ENCODE measurements at regions not wholly inside any gene's neighbourhood (a gene's known extent, or its start where the extent isn't known, plus 50 kb on each side); places are given as distances from the start of the nearest gene placed in this dataset.

DNA sequence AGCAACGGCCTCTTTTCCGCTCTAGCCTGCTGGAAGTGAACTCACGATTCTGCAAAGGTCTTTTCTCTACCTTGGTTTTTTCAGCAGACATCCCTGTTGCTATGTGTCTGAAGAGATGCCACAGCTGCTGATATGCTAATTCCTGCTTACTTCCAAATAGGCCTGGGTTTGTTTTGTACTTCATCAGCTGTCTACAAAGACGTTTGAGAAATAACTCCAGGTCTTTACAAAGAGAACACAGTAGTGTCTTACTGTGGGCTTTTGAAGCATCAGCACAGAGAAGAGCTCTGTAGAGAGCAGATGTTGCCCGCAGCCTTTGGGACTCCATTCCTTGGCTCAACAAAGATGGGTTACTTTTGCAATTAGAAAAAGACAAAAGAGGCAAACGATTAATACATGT lies 1366.5 kb downstream of the AACS start:
- TF ChIP-seq, protein P1, sequence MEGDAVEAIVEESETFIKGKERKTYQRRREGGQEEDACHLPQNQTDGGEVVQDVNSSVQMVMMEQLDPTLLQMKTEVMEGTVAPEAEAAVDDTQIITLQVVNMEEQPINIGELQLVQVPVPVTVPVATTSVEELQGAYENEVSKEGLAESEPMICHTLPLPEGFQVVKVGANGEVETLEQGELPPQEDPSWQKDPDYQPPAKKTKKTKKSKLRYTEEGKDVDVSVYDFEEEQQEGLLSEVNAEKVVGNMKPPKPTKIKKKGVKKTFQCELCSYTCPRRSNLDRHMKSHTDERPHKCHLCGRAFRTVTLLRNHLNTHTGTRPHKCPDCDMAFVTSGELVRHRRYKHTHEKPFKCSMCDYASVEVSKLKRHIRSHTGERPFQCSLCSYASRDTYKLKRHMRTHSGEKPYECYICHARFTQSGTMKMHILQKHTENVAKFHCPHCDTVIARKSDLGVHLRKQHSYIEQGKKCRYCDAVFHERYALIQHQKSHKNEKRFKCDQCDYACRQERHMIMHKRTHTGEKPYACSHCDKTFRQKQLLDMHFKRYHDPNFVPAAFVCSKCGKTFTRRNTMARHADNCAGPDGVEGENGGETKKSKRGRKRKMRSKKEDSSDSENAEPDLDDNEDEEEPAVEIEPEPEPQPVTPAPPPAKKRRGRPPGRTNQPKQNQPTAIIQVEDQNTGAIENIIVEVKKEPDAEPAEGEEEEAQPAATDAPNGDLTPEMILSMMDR (IDR thresholded peaks at IDR 0.05) = no peak
- no peak for TF ChIP-seq POLR2A (IDR thresholded peaks at IDR 0.05)
- ATAC-seq (no peak), DNase-seq (no peak)
- H3K27ac ChIP-seq = no peak overlapping the region
- H3K4me1 ChIP-seq = no peaks in the 10 kb centered on the region
- H3K27me3 ChIP-seq = no peaks in the 10 kb centered on the region
- 53 to 66% (median 57%) methylated on average over 6 of the region's 6 CpGs for WGBS, 4 donors
- intact Hi-C loops (cut with DNase I) = no loop called here
- H3K4me3 ChIP-seq = no peak overlapping the region
- peaks cover 0 to 4% (median 0%) of the 10 kb centered on the region in 12 donors for H3K9me3 ChIP-seq
- H3K36me3 ChIP-seq = no peaks in the 10 kb centered on the region

DNA sequence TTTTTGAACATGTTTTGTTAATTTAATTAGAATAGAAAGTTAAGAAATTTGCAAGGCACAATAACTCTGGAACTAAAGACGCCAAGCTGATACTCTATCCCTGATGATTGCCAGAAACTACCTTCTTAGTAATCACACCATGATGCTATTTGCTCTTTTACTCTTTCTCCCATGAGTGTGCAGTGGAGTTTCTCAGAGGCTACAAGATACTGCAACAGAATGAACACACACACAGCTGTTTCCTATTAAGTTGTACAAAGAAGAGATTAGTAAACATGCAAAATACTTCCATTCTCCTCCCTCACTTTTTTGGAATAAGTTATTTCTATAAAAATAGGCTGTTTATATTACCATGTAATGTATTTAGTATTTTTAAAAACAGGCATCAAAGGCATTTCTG lies 1367.5 kb downstream of the AACS start:
- intact Hi-C loops (cut with DNase I) = no loop called here
- TF ChIP-seq, protein P1 (IDR thresholded peaks at IDR 0.05) = no peak
- no peak for TF ChIP-seq POLR2A (IDR thresholded peaks at IDR 0.05)
- Histone ChIP-seq H3K4me1 (no peaks in the 10 kb centered on the region), H3K27ac (no peak overlapping the region), H3K4me3 (no peak overlapping the region), H3K9me3 (peaks cover 0 to 4% (median 0%) of the 10 kb centered on the region in 12 donors), H3K27me3 (no peaks in the 10 kb centered on the region), H3K36me3 (no peaks in the 10 kb centered on the region)
- DNase-seq (no peak), ATAC-seq (no peak)
- 39 to 60% (median 52%) methylated on average over 1 of the region's 1 CpG for WGBS, 4 donors

DNA sequence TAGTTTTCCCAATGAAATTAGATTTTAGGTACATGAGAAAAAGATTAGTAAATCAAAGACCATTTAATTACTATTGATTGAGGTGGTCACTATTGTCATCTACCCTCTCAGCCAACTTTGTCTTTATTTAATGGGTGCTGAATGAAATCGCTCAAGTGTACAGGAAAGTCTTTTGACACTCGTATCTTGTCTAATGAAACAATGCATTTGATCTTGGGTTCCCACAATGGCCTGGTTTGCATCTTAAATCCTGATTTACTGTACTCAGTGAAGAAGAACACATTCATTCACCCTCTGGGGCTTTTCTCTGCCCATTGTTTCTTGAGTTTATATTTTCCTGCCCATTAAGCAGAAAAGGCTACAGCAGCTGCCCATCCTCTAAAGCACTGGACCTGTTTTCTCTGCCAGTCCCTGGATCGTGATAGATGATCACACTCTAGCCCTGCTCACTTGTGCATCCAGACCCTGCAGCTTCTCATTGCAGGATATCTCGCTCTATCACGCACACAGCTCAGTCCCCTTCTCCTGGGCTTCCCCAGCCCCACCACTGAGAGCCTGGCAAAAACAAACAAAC lies 1369.3 kb downstream of the AACS start:
- ATAC-seq (no peak), DNase-seq (no peak)
- Histone ChIP-seq H3K9me3 (peaks cover 0 to 3% (median 0%) of the 10 kb centered on the region in 12 donors), H3K27me3 (no peaks in the 10 kb centered on the region), H3K4me1 (no peaks in the 10 kb centered on the region), H3K36me3 (no peaks in the 10 kb centered on the region), H3K4me3 (no peak overlapping the region), H3K27ac (no peak overlapping the region)
- TF ChIP-seq POLR2A (IDR thresholded peaks at IDR 0.05) = no peak
- intact Hi-C loops (cut with DNase I) = no loop called here
- 77 to 89% (median 82%) methylated on average over 5 of the region's 5 CpGs for WGBS, 4 donors

DNA sequence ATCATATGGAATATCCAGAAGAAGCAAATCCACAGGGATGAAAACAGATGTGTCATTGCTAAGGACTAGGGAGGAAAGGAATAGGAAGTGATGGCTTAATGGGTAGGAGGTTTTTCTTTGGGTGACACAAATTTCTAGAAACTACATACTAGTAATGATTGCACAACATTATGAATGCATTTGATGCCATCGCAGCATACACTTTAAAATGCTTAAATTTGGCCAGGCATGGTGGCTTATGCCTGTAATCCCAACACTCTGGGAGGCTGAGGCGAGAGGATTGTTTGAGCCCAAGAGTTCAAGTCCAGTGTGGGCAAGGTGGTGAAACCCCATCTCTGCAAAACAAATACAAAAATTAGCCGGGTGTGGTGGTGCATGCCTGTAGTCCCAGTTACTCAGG lies 1370.8 kb downstream of the AACS start:
- Histone ChIP-seq H3K27me3 (no peaks in the 10 kb centered on the region), H3K9me3 (no peaks in the 10 kb centered on the region), H3K4me1 (no peaks in the 10 kb centered on the region), H3K27ac (no peak overlapping the region), H3K36me3 (no peaks in the 10 kb centered on the region), H3K4me3 (no peak overlapping the region)
- intact Hi-C loops (cut with DNase I) = no loop called here
- no peak for ATAC-seq
- WGBS, 4 donors = 81 to 88% (median 85%) methylated on average over 3 of the region's 3 CpGs
- TF ChIP-seq POLR2A (IDR thresholded peaks at IDR 0.05) = no peak
- TF ChIP-seq, protein P1 (IDR thresholded peaks at IDR 0.05) = no peak
- no peak for DNase-seq

DNA sequence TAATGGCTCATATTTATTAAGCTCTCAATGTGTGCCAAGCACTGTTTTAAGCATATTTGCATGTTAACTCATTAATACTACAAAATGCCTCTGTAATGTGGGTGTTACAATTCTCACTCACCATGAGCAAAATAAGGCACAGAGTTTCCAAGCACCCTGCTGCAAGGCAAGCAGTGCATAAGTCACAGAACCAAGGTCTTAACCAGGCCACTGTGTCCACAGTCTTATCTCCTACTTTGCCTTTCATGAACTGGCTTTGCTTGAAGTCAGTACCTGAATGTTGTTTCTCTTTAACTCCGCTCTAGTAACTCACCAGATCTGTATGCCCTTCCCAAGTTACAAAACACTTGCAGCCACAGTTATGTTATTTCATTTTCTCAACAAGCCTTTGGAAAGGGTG lies 1372.7 kb downstream of the AACS start:
- ATAC-seq = no peak
- Histone ChIP-seq H3K9me3 (no peaks in the 10 kb centered on the region), H3K36me3 (no peaks in the 10 kb centered on the region), H3K4me1 (no peaks in the 10 kb centered on the region), H3K27ac (no peak overlapping the region), H3K27me3 (no peaks in the 10 kb centered on the region), H3K4me3 (no peak overlapping the region)
- 83 to 88% (median 85%) methylated on average over 1 of the region's 1 CpG for WGBS, 4 donors
- intact Hi-C loops (cut with DNase I) = no loop called here
- TF ChIP-seq, protein P1 (IDR thresholded peaks at IDR 0.05) = no peak
- no peak for TF ChIP-seq POLR2A (IDR thresholded peaks at IDR 0.05)
- DNase-seq = no peak

Data from heart left ventricle (tissue), 16 donors.